GM19467 (cell line): ENCODE measurements at regions not wholly inside any gene's neighbourhood (a gene's known extent, or its start where the extent isn't known, plus 50 kb on each side); places are given as distances from the start of the nearest gene placed in this dataset.
"Not testable (repeated sequence)": the region's sequence is repeated elsewhere in the genome, so short reads cannot be mapped to it uniquely, and the experiment has no call there.

ENCODE experiments used
- ATAC-seq: cut with Tn5 transposase; IDR thresholded peaks from one replicate; pipeline ENCODE4 v1.9.1; 2021; ENCODE audit warnings: mild to moderate bottlenecking, moderate library complexity; ENCODE audit not compliant: unreplicated experiment

DNA sequence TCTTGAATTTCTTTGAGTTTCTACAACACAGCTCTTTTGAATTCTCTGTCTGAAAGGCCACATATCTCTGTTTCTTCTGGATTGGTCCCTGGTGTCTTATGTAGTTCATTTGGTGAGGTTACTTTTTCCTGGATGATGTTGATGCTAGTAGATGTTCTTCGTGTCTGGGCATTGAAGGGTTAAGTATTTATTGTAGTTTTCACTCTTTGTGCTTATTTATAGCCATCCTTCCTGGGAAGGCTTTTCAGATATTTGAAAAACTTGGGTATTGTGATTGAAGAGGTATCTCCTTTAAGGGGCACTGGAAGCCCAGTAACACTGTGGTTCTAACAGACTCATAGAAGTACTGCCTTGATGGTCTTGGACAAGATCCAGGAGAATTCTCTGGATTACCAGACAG, 338.5 kb upstream of the SPRY2 start:
- ATAC-seq, result no peak

DNA sequence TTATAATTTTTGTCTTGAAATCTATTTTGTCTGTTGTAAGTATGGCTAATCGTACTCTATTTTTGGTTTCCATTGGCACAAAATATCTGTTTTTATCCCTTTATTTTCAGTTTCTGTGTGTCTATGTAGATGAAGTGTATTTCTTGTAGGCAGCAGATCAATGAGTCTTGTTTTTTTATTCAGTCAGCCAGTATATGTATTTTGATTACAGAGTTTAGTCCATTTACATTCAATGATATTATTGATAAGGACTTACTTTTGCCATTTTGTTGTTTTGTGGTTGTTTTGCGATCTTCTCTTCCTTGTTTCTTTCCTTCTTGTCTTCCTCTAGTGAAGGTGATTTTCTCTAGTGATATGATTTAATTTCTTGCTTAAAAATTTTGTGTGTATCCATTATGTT, 336.3 kb upstream of the SPRY2 start:
- ATAC-seq, result no peak

DNA sequence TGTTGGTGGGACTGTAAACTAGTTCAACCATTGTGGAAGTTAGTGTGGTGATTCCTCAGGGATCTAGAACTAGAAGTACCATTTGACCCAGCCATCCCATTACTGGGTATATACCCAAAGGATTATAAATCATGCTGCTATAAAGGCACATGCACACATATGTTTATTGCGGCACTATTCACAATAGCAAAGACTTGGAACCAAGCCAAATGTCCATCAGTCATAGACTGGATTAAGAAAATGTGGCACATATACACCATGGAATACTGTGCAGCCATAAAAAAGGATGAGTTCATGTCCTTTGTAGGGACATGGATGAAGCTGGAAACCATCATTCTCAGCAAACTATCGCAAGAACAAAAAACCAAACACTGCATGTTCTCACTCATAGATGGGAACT, 334.5 kb upstream of the SPRY2 start:
- not testable (repeated sequence) for ATAC-seq

DNA sequence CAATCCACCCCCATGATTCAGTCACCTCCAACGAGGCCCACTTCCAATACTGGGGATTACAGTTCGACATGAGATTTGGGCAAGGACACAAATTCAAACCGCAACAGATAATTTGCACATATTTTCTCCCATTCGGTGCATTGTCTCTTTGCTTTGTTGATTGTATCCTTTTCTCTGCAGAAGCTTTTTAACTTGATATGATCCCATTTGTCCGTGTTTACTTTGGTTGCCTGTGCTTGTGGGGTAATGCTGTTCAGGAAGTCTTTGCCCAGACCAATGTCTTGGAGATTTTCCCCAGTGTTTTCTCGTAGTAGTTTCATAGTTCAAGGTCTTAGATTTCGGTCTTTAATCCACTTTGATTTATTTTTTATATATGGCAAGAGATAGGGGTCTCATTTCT, 330.8 kb upstream of the SPRY2 start:
- no peak for ATAC-seq

DNA sequence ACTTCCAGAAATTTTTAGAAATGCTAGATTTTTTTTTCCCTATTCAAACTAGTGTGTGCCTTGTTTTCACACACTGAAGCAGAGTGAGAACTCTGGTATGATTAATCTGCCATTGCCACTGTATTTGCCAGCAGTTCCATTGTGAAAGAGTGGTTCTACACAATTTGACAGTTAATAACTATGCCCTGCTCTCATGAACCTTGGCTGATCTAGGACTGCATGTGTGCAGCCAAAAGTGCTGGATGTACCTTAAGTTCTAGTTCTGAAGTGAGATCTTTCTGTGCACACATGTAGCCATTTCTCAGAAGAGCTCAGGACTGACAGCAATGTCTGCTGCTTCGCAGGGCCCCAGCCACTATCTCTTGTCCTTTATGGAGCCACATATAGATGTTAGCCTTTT, 328.2 kb upstream of the SPRY2 start:
- no peak for ATAC-seq

DNA sequence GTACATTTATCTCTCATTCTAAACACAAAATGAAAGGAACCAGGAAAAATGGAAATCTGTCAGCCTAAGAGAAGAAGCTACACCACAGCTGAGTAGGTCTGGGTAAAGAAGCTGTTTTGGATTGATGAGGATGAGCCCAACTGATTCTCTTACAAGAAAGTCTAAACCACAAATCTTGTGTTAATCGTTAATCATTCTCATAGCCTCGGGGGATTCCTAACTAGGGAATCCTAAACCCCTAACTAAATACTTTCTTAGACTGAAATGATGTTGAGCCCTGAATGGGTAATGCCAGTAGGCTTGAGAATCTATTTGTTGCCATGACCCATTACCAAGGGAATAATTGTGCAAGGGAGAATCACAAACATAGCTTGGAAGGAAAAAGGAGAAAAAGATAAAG, 327.5 kb upstream of the SPRY2 start:
- ATAC-seq, result no peak

DNA sequence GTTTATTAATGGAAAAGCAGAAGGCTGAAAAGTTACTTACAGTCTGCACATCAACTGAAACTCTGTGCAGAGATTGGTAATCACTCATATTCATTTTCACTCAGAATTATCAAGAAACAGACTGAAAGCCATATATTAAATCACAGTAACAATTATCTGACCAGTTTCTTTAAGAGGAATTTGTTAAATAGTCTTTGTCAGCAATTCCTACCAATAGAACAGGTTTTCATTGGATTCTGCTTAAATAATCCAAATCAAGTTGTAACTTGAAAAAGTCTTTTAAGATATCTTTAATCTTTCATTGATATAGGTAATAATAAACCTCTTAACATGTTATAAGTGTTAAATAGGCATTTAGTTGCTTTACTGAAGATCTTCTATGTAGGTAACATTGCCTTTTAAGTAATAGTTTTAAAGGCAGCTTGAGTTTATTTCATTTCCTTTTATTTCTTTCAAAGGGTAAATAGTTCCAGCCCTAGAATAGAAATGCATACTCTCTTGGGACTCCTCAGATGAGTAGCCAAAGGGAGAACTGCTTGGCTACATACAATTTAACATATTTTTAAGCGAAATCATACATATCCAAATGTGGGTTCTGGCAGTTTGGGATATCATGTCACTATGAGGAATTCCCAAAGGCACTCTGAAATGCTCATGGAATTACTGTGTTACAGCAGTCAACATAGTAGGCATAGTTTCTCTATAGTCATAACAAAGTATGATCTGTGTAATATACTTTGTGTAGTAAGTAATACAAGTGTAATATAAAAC, 326.0 kb upstream of the SPRY2 start:
- no peak for ATAC-seq

DNA sequence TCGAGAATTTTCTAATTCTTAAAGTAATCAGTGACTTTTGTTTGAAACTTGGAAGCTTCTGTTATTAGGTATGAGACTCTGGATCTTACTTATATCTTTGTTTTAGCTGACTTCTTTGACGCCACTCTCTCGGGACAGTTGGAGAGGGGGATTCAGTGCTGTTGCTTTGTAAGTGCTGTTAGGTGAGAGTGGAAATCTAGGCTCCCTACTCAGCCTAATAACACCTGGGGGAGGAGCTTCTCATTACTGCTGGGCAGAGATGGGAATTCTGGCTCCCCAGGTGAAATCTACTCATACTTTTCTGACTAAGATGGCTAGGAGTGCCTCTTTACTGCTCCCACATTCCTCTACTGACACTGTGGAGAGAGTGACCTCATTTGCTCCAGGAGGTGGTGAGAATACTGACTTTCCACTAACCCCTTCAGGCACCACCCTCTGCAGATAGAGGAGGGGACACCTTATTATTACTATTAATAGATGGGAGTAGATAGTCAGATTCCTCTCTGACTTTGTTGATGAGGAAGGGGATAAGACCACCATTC, 324.9 kb upstream of the SPRY2 start:
- ATAC-seq, result no peak

DNA sequence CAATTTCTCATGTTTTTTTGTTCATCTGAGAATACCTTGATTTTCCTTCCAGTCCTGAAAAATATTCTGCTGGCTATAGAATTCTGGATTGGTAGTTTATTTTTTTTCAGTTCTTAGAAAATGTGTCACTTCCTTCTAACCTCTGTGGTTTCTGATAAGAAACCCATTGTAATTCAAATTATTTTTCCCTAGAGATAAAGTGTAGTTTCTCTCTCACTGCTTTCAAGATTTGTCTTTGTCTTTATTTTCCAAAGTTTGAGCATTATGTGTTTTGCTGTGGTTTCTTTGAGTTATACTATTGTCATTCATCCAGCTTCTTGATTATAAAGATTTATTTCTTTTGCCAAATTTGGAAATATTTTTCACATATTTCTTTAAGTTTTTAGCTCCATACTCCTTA, 324.0 kb upstream of the SPRY2 start:
- ATAC-seq, result no peak

DNA sequence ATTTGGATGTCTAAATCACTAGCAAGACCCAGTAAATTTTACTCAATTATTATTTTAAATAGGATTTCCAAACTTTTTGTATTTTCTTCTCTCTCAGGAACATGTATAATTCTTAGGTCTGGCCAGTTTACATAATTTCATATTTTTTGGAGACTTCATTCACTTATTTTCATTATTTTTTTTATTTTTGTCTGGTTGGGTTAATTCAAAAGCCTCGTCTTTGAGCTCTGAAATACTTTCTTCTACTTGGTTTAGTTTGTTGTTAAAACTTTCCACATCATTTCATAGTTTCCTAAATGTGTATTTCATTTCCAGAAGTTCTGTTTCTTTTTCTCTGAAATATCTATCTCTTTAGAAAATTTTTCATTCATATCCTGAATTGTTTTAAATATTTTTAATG, 322.9 kb upstream of the SPRY2 start:
- no peak for ATAC-seq

DNA sequence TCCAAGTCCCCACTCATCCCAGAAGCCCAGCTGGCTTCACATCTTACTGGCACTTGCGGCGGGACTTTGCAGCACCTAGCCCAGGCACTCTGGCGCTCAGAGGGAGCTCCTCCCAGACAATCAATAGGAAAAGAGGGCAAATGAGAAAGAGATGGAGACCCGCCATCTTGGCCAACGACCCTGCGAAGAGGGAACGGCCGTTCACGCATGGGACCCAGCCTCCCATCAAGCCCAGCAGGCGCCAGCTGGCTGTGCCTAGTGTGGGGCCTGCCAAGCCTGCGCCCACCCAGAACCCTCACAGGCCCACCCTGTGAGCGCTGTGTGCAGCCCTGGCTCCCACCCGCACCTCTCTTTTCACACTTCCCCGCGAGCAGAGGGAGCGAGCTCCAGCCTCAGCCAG, 317.8 kb upstream of the SPRY2 start:
- ATAC-seq, result no peak

DNA sequence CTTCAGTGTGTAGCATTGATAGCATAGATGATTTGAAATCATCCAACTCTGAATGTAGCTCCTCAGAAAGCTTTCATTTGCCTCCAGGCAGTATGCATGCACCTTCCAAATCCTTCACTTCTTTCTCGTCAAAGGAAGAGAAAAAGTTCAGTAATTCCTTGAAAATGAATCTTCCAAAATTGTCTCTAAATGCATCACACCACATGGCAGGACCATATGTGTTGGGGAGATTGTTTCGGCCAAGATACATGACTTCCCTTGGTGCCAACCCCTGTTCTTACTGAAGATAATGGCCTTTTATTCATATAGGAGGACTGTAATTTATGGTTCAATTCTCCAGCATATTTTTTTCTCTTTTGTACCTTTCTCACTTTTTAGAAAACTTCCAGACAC, 315.6 kb upstream of the SPRY2 start:
- ATAC-seq, result no peak

DNA sequence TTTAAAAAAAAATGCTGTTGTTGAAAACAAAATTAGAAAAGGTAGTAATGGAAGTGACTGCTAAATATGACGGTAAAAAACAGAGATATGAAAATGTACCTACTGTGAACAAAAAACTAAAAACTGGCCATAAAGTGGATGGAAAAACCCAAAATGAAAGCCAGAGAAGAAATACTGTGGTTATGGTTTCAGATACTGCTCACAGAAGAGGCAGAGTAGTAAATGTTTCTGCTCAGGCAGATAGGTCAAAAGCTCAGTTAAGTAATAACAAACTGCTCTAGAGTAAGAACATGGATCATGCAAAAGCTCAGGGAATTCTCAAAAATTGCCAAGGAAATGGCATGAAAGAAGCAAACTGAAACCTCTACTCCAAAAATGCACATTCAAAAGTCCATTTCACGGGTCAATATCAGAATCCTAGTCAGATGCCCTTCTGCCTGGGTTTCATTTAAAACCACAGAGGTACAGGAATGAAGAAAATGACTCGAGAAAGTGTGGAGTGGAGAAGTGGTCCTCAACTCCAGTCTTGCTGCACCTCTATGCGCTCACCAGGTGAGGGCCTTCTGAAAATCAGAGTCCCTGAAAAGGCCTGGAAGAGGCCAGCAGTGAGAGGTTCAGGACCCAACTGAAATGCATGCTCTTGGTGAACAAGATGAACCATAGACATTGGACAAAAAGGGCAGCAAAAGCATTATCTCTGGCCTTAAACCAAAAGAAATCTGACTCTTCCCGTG, 315.0 kb upstream of the SPRY2 start:
- no peak for ATAC-seq

DNA sequence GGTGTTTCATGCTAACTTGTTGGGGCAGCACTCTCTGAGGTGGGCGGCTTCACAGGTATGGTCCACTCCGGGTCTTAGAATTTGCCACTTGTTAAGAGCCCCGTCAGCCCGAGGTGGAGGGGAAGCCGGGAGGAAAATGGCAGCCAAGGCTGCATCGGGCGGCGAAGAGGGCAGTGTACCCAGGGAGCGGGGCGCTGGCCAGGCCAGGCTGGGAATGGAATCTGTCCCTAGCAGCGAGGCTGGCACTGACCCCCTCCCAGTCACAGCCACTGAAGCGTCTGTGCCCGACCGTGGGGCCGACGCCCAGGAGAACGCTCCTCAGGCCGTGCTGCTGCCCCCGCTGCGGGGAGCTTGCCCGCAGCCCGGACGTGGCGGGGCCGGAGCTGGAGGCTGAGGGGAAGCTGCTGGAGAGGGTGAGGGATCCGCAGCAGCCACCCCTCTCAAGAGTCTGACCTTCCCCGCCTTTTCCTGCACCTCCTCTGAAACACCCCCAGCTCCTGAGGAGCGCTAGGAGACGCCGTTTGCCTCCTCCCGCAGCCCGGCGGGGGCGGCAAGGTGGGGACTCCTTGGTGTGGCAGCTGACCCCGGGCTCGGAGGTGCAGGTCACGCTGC, 313.8 kb upstream of the SPRY2 start:
- no peak for ATAC-seq

DNA sequence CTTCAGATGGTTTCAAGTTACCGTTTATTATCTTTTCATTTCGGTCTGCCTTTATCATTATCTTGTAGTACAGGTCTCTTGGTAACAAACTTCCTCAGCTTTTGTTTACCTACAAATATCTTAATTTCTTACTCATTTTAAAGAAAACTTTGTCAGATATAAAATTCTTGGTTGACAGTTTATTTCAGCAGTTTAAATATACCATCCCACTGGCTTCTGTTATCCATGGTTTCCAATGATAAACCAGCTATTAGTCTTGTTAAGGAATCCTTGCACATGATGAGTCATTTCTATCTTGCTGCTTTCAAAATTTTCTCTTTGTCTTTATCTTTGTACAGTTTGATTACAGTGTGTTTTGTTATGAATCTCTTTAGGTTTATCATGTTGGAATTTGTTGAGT, 308.3 kb upstream of the SPRY2 start:
- ATAC-seq, result no peak

DNA sequence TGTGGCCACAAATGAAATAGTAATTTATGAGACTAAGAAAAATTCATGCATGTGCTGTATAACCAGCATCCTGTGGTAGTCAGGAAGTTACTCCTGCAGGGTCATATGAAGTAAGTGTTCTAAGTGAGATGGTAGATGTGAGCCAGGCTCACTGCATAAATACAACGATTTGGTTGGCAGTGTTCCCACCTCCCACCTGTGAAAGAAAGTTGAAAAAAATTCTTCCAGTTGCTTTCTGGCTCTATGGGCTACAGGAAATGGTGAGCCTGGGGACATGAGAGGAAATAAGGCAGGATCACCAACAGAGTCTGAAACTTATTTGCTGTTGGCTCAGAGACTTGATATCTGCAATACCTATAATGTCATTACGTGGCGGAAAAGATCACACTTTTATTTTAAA, 301.7 kb upstream of the SPRY2 start:
- no peak for ATAC-seq

DNA sequence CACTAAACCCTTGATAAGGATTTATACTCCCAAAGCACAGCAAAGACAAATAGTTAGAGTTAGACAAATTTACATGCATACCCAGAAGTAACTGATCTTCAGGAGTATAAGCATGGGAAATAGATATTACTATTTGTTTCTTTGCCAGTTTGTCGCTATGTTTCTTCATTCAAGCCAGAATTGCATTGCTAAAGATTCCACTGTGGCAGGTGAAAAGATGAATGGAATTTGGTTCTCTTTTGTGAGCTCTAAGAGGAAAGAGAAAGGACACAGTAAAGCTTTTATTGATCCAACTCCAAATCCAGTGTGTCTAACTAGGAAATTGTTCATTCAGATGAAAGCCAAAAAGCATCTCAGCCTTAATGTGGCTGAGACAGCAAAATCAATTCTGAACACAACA, 292.3 kb upstream of the SPRY2 start:
- no peak for ATAC-seq

DNA sequence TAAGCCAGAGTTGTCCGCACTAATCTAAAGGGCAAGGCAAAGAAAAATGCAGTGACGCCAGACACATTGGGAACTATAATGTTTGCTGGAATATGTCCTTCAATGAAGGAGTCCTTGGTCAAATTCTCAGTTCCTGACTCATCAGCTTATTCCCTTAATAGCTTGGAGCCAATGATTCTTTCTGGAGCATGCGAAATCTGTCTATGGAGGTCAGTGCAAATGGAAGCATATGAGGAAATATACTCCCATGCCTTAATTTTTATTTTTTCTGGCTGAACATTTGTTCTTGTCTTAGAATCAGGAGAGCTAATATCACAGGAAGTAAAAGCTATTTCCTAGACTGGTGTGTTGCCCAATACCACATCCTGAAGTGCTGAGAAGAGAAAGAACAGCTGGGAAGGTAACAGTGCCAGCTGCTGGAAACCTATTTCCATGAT, 289.8 kb upstream of the SPRY2 start:
- no peak for ATAC-seq

DNA sequence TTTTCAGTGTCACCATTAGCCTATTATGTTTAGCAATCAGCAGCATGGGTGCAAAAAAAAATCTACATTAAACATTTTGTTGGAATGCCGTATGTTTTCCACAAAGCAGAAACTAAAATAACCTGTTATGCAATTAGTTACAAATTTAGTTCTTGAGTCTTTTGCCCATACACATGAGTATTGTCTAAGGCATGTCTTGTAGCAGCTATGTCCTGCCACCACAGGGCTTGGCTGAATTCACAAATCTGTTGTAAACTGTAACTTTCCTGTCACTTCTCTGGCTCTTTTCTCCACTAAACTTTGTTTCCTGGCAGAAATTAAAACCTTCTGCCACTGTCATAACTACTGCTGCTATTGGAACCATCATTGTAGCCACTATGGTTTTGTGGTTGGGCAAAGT, 277.9 kb upstream of the SPRY2 start:
- ATAC-seq, result no peak

DNA sequence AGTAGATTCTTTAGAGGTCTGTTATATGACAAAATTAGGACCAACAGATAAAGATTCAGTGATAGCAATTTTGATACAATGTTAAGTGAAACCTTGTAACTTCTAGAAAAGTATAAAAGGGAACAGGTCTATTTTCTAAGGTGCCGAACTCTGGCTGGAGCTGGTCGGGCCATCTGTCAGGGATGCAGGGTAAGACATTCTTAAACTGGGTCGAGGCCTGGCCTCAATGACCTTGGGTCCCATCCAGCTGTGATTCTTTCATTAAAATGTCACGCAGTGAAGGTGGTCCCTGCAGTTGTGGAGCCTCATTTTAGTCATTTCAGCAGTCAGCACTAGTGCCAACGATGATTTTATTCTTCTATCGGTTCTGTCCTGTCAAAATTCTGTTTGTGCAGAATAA, 271.9 kb upstream of the SPRY2 start:
- no peak for ATAC-seq

DNA sequence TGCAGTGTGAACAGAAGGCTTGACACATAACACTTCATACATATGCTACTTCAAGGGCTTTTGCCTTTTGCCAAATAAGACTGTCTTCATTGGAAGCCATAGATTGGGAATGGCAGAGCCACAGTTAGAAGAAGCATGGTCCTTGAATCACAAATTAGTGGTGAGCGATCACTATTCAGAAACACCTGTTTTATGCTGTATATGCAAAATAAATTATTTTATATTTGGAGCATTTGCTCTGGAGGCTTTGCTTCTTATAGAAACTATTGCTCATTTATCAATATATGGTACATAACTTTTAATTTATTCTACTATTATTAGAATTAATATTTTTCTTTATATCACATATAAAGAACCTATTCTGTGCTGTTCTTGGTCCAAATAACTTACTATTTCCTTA, 270.4 kb upstream of the SPRY2 start:
- no peak for ATAC-seq

DNA sequence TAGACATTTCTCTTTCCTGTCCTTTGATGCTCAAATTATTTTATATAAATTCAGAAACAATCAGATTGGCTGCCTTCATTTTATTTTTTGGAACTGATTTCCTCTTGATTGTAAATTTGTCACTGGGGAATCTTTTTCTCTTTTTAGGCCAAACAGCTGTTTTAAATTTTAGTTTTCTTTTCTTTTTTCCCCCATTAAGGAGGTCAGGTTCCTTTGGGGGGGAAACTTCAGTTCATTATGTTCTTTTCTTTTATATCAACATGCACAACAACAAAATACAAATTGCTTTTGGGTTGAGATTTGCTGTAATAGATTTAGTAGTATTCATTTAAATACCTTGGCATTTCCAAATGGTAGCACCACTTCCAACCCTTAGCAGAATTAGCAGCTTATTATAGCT, 264.8 kb upstream of the SPRY2 start:
- no peak for ATAC-seq
